ENCODE measurements at regions not wholly inside any gene's neighbourhood (a gene's known extent, or its start where the extent isn't known, plus 50 kb on each side); places are given as distances from the start of the nearest gene placed in this dataset.
A peak's percentile ranks its signal among the peaks of the same experiment; 100 is the strongest.
"Not testable (repeated sequence)": the region's sequence is repeated elsewhere in the genome, so short reads cannot be mapped to it uniquely, and the experiment has no call there.

GRCh38 chrX:71822314-71822713 lies 59.2 kb downstream of the CXorf49B start:
- DNase-seq, result not testable (repeated sequence)

DNA sequence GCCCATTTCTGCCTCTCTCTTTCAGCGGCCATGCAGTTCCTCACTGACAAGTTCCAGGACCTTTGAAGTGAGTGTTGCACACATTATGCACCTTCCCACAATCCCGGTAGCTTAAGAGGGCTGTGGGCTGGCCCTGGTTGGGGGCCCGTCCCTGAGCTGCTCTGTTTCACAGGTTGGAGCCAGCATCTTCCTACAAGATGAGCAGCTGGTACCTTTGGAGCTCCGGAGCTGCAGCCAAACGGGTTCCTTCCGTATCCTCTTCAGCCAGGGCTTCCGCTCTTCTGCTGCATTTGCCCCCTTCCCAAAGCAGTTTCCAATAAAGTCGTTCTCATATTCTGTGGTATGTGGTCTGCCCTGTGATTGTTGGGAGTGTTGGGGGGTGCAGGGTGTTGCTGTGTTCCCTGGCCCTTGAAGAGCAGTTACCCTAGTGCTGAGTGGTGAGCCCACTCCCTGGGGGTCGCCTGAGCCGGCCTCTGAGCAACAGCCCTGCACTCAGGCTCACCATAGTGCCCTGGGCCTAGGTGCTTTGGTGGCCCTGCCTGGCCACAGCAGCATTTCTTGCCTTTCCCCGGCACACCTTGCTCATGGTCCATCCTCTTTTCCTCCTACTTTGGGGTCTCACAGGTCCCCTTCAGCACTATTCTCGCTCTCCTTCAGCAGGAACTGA lies 60.4 kb downstream of the CXorf49B start:
- no peak for DNase-seq

GRCh38 chrX:71828086-71828485 lies 64.9 kb downstream of the CXorf49B start:
- no peak for DNase-seq

GRCh38 chrX:71838092-71838491 lies 72.6 kb upstream of the NHSL2 start:
- DNase-seq, result not testable (repeated sequence)

- no peak for DNase-seq
Measured at GRCh38 chrX:71846429-71846828, 64.2 kb upstream of the NHSL2 start.

DNA sequence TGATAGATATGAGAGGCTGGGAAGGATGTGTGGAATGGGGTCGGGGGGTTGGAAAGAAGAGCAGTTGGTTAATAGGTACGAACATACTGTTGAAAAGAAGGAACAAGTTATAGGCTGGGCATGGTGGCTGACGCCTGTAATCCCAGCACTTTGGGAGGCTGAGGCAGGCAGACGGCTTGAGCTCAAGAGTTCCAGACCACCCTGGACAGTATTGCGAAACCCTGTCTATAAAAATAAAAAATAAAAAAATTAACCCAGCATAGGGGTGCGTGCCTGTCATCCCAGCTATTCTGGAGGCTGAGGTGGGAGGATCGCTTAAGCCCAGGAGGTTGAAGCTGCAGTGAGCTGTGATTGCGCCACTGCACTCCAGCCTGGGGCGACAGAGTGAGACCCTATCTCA lies 58.5 kb upstream of the NHSL2 start:
- no peak for DNase-seq

DNA sequence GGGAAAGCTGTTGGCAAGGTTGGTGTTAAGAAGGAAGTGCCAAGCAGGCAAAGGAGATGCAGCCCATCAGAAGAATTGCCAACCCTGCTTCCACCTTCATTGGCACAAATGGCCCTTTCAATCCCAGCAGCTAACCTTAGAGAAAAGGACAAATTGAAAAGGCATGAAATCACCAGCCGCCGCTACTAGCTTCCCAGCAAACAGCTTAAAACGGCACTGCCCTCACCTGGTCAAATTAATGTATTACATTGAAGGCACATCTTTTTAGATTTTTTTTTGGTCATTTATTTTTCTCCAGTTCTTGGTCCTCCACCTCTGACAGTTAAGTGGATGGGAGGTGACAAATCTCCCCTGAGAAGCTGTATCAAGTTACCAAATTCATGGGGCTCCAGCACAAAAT lies 51.0 kb upstream of the NHSL2 start:
- peak; percentile 60 for DNase-seq

Measured in eye (tissue), 1 donor.